HFFc6 (cell line): ENCODE measurements at regions not wholly inside any gene's neighbourhood (a gene's known extent, or its start where the extent isn't known, plus 50 kb on each side); places are given as distances from the start of the nearest gene placed in this dataset.

ENCODE experiments used
- DNase-seq: peaks from one replicate; pipeline ENCODE4 v3.0.0-alpha.2; 2018
- H3K27ac Mint-ChIP-seq: 2 replicates; pipeline ENCODE4 v1.8.0; 2020; ENCODE audit warnings: mild to moderate bottlenecking, mixed read lengths
- H3K27me3 Mint-ChIP-seq: 2 replicates; pipeline ENCODE4 v1.8.0; 2021; ENCODE audit warnings: mild to moderate bottlenecking, moderate library complexity, mixed read lengths; ENCODE audit not compliant: insufficient read depth
- H3K36me3 Mint-ChIP-seq: 2 replicates; pipeline ENCODE4 v1.8.0; 2021; ENCODE audit warnings: low read depth, mixed read lengths
- H3K4me1 Mint-ChIP-seq: 2 replicates; pipeline ENCODE4 v1.8.0; 2020; ENCODE audit warnings: low read depth, mixed read lengths
- H3K4me3 Mint-ChIP-seq: 2 replicates; pipeline ENCODE4 v1.8.0; 2020; ENCODE audit warnings: mild to moderate bottlenecking, moderate library complexity, mixed read lengths
- H3K9me3 Mint-ChIP-seq: 2 replicates; pipeline ENCODE4 v1.8.0; 2020; ENCODE audit warnings: mild to moderate bottlenecking, mixed read lengths
- CTCF ChIP-seq: fragments of 200-600 bp; sonication (generic); IDR thresholded peaks from 2 replicates; pipeline ENCODE4 v1.5.0; 2021; ENCODE audit warnings: antibody characterized with exemption, mild to moderate bottlenecking

GRCh38 chr10:120969219-120969645 is 118.1 kb downstream of the WDR11 start:
- H3K27ac Mint-ChIP-seq, result no peak overlapping the region
- no peak for TF ChIP-seq CTCF
- no peaks in the 10 kb centered on the region for H3K36me3 Mint-ChIP-seq
- peaks cover 22% of the 10 kb centered on the region for H3K9me3 Mint-ChIP-seq
- DNase-seq, result no peak
- H3K4me3 Mint-ChIP-seq, result no peak overlapping the region
- H3K4me1 Mint-ChIP-seq, result no peaks in the 10 kb centered on the region
- H3K27me3 Mint-ChIP-seq, result peaks cover 6% of the 10 kb centered on the region; the same call in 1 of the 2 replicates

GRCh38 chr10:120970595-120971529 is 119.7 kb downstream of the WDR11 start:
- Mint-ChIP-seq H3K4me1 (no peaks in the 10 kb centered on the region), H3K4me3 (no peak overlapping the region), H3K27ac (no peak overlapping the region), H3K9me3 (peaks cover 34% of the 10 kb centered on the region), H3K36me3 (no peaks in the 10 kb centered on the region), H3K27me3 (no peaks in the 10 kb centered on the region; the same call in 1 of the 2 replicates)
- no peak for TF ChIP-seq CTCF
- DNase-seq, result no peak

GRCh38 chr10:120971671-120972070 is 120.5 kb downstream of the WDR11 start:
- no peaks in the 10 kb centered on the region for H3K36me3 Mint-ChIP-seq
- no peak for DNase-seq
- peaks cover 37% of the 10 kb centered on the region for H3K9me3 Mint-ChIP-seq
- H3K27me3 Mint-ChIP-seq, result no peaks in the 10 kb centered on the region; the same call in 1 of the 2 replicates
- H3K4me1 Mint-ChIP-seq, result no peaks in the 10 kb centered on the region
- H3K4me3 Mint-ChIP-seq, result no peak overlapping the region
- TF ChIP-seq CTCF, result no peak
- H3K27ac Mint-ChIP-seq, result no peak overlapping the region

- DNase-seq, result no peak
- no peaks in the 10 kb centered on the region for H3K4me1 Mint-ChIP-seq
- peaks cover 34% of the 10 kb centered on the region for H3K9me3 Mint-ChIP-seq
- H3K27me3 Mint-ChIP-seq, result no peaks in the 10 kb centered on the region; the same call in 1 of the 2 replicates
- no peak overlapping the region for H3K27ac Mint-ChIP-seq
- H3K4me3 Mint-ChIP-seq, result no peak overlapping the region
- H3K36me3 Mint-ChIP-seq, result no peaks in the 10 kb centered on the region
- no peak for TF ChIP-seq CTCF
Measured at GRCh38 chr10:120972259-120972658, 121.1 kb downstream of the WDR11 start.

- Mint-ChIP-seq H3K27me3 (no peaks in the 10 kb centered on the region; the same call in 1 of the 2 replicates), H3K4me1 (no peaks in the 10 kb centered on the region), H3K4me3 (no peak overlapping the region), H3K36me3 (no peaks in the 10 kb centered on the region), H3K9me3 (peaks cover 29% of the 10 kb centered on the region), H3K27ac (no peak overlapping the region)
- no peak for TF ChIP-seq CTCF
- no peak for DNase-seq
Measured at GRCh38 chr10:120975072-120975867, 124.1 kb downstream of the WDR11 start.
